Fibroblast of mammary gland (primary cell): ENCODE measurements at regions not wholly inside any gene's neighbourhood (a gene's known extent, or its start where the extent isn't known, plus 50 kb on each side); places are given as distances from the start of the nearest gene placed in this dataset.

ENCODE experiments used
- DNase-seq: peaks from one replicate; pipeline ENCODE4 v3.0.0-alpha.2; 2010; ENCODE audit warnings: low read depth
- H3K4me3 ChIP-seq: 2 replicates; pipeline ENCODE4 v1.5.1; 2011; ENCODE audit warnings: low read depth, mild to moderate bottlenecking, low read length, moderate library complexity; ENCODE audit not compliant: control insufficient read depth
- TF ChIP-seq, protein P1 (sequence below): conservative IDR thresholded peaks from 2 replicates; pipeline ENCODE4 v1.5.1; 2011; ENCODE audit warnings: low read depth, low read length, inconsistent platforms; ENCODE audit not compliant: control insufficient read depth, insufficient read depth

GRCh38 chr1:208791456-208791855, 547.3 kb upstream of the PLXNA2 start:
- no peak overlapping the region for H3K4me3 ChIP-seq
- TF ChIP-seq, protein P1, sequence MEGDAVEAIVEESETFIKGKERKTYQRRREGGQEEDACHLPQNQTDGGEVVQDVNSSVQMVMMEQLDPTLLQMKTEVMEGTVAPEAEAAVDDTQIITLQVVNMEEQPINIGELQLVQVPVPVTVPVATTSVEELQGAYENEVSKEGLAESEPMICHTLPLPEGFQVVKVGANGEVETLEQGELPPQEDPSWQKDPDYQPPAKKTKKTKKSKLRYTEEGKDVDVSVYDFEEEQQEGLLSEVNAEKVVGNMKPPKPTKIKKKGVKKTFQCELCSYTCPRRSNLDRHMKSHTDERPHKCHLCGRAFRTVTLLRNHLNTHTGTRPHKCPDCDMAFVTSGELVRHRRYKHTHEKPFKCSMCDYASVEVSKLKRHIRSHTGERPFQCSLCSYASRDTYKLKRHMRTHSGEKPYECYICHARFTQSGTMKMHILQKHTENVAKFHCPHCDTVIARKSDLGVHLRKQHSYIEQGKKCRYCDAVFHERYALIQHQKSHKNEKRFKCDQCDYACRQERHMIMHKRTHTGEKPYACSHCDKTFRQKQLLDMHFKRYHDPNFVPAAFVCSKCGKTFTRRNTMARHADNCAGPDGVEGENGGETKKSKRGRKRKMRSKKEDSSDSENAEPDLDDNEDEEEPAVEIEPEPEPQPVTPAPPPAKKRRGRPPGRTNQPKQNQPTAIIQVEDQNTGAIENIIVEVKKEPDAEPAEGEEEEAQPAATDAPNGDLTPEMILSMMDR = no peak
- DNase-seq = no peak

DNA sequence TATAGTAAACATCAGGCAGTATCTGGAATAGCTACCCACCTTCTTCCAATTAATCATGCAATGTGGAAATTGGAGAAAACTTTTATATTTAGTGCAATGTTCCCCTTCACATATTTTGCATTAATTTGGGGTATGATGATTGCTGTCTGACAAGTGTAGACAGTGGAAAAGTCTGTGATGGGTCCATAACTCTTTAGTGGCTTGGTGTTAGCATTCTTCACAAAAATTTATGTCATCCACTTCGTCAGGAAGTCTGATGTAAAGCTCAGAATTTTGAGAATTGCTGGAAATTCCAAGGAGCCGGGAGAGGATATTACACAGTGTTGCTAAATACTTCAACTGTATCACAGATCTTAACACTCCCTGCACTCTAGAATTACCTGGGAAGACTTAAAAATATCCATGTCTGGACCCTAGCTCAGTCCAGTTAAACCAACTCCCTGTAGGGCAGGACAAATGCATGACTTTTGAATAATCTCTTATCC, 549.7 kb upstream of the PLXNA2 start:
- no peak overlapping the region for H3K4me3 ChIP-seq
- no peak for DNase-seq
- TF ChIP-seq, protein P1 = no peak

GRCh38 chr1:208799186-208799585, 555.0 kb upstream of the PLXNA2 start:
- TF ChIP-seq, protein P1 = no peak
- DNase-seq = no peak
- no peak overlapping the region for H3K4me3 ChIP-seq

DNA sequence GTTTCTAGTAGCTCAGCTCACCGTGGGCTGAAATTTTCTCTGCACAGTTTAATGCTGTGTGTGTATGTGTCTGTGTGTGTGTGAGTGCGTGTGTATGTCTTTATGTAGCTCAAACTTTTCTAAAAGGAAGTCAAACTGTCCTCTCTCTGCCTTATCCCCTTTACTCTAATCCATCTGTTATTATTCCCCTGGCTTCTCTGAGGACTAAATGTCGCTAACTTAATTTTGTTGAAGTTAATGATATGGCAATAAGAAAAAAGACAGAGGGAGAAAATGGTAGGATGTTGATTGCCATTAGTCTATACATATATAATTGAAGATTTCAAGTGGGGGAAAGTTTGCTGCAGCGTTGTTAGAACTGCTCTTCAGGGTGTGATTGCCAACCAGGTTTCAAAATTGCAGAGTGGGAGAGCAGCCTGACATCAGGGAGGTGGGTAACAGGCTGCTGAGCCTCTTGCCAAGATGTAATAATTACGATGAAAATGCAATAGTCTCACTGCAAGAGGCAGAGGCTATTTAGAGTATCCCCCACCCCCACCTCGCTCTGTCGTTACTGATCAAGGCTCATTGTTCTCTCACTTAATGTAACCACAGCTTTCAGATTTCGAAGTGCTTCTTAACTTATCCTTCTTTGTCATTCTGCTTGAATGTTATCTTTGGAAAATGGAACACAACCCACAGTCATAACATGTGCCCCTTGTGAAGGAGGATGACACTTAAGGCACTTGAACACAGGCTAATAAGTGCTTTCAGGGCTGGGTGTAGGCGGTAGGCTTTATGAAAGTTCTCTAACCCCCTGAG, 559.0 kb upstream of the PLXNA2 start:
- TF ChIP-seq, protein P1 = no peak
- H3K4me3 ChIP-seq = no peak overlapping the region

DNA sequence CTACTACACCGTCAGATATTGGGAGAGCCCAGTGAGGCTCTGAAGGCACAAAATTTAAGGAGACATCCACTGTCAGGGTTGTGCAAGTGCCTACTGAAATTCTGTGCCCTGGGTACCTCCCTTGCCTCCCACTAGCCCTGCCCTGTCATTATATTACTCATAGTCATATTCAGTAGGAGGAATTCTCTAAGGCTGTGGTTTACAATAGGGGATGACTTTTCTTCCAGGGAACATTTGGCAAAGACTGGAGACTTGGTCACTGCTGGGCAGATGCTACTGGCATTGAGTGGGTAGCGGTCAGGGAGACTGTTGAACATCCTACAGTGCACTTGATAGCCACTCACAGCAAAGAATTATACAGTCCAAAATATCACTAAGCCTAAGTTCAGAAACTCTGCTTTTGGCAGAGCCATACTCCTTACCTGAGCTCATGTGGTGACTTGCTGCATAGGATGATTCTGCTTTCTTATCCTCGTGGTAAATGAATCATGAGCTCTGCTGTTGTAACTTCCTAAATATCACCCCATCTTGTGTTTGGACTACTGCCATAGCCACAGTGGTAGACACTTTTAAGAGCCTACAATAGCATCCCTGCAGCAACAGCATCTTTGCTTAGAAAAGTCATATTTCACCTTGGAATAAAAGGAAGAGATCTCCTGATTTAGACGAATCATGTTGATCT, 563.4 kb upstream of the PLXNA2 start:
- DNase-seq = no peak

More for the DNA sequence above, 559.0 kb upstream of the PLXNA2 start:
- DNase-seq = no peak

GRCh38 chr1:208808301-208808700, 564.1 kb upstream of the PLXNA2 start:
- TF ChIP-seq, protein P1 = no peak
- H3K4me3 ChIP-seq = no peak overlapping the region
- no peak for DNase-seq

More for the DNA sequence above, 563.4 kb upstream of the PLXNA2 start:
- H3K4me3 ChIP-seq = no peak overlapping the region
- TF ChIP-seq, protein P1 = no peak
